H1 (cell line): ENCODE measurements at regions not wholly inside any gene's neighbourhood (a gene's known extent, or its start where the extent isn't known, plus 50 kb on each side); places are given as distances from the start of the nearest gene placed in this dataset.

Experiments
- CHD1 ChIP-seq: IDR thresholded peaks from 2 replicates; pipeline ENCODE4 v1.6.1; 2012; ENCODE audit warnings: low read depth, low read length, improper control_type of control experiment
- FOSL1 ChIP-seq: IDR thresholded peaks from 2 replicates; pipeline ENCODE4 v1.6.1; 2011; ENCODE audit warnings: mild to moderate bottlenecking, low read depth, low read length, moderate library complexity; ENCODE audit not compliant: insufficient read depth
- JUN ChIP-seq: IDR thresholded peaks from 2 replicates; pipeline ENCODE4 v1.6.1; 2011; ENCODE audit warnings: low read depth, mild to moderate bottlenecking, improper control_type of control experiment, low read length
- NRF1 ChIP-seq: IDR thresholded peaks from 2 replicates; pipeline ENCODE4 v1.6.1; 2011; ENCODE audit warnings: mild to moderate bottlenecking, low read depth, low read length, improper control_type of control experiment
- TF ChIP-seq, protein P1 (sequence below): fragments of 300-600 bp; sonication (generic); IDR thresholded peaks from 2 replicates; pipeline ENCODE4 v1.7.1; 2012; ENCODE audit warnings: low read length, moderate library complexity, mild to moderate bottlenecking, inconsistent platforms; ENCODE audit not compliant: insufficient replicate concordance
- TF ChIP-seq, protein P2 (sequence below): IDR thresholded peaks from 2 replicates; pipeline ENCODE4 v1.6.1; 2011; ENCODE audit warnings: low read length, improper control_type of control experiment

GRCh38 chr4:126227428-126227827, 912.7 kb downstream of the FAT4 start (continued):
- TF ChIP-seq, protein P1, sequence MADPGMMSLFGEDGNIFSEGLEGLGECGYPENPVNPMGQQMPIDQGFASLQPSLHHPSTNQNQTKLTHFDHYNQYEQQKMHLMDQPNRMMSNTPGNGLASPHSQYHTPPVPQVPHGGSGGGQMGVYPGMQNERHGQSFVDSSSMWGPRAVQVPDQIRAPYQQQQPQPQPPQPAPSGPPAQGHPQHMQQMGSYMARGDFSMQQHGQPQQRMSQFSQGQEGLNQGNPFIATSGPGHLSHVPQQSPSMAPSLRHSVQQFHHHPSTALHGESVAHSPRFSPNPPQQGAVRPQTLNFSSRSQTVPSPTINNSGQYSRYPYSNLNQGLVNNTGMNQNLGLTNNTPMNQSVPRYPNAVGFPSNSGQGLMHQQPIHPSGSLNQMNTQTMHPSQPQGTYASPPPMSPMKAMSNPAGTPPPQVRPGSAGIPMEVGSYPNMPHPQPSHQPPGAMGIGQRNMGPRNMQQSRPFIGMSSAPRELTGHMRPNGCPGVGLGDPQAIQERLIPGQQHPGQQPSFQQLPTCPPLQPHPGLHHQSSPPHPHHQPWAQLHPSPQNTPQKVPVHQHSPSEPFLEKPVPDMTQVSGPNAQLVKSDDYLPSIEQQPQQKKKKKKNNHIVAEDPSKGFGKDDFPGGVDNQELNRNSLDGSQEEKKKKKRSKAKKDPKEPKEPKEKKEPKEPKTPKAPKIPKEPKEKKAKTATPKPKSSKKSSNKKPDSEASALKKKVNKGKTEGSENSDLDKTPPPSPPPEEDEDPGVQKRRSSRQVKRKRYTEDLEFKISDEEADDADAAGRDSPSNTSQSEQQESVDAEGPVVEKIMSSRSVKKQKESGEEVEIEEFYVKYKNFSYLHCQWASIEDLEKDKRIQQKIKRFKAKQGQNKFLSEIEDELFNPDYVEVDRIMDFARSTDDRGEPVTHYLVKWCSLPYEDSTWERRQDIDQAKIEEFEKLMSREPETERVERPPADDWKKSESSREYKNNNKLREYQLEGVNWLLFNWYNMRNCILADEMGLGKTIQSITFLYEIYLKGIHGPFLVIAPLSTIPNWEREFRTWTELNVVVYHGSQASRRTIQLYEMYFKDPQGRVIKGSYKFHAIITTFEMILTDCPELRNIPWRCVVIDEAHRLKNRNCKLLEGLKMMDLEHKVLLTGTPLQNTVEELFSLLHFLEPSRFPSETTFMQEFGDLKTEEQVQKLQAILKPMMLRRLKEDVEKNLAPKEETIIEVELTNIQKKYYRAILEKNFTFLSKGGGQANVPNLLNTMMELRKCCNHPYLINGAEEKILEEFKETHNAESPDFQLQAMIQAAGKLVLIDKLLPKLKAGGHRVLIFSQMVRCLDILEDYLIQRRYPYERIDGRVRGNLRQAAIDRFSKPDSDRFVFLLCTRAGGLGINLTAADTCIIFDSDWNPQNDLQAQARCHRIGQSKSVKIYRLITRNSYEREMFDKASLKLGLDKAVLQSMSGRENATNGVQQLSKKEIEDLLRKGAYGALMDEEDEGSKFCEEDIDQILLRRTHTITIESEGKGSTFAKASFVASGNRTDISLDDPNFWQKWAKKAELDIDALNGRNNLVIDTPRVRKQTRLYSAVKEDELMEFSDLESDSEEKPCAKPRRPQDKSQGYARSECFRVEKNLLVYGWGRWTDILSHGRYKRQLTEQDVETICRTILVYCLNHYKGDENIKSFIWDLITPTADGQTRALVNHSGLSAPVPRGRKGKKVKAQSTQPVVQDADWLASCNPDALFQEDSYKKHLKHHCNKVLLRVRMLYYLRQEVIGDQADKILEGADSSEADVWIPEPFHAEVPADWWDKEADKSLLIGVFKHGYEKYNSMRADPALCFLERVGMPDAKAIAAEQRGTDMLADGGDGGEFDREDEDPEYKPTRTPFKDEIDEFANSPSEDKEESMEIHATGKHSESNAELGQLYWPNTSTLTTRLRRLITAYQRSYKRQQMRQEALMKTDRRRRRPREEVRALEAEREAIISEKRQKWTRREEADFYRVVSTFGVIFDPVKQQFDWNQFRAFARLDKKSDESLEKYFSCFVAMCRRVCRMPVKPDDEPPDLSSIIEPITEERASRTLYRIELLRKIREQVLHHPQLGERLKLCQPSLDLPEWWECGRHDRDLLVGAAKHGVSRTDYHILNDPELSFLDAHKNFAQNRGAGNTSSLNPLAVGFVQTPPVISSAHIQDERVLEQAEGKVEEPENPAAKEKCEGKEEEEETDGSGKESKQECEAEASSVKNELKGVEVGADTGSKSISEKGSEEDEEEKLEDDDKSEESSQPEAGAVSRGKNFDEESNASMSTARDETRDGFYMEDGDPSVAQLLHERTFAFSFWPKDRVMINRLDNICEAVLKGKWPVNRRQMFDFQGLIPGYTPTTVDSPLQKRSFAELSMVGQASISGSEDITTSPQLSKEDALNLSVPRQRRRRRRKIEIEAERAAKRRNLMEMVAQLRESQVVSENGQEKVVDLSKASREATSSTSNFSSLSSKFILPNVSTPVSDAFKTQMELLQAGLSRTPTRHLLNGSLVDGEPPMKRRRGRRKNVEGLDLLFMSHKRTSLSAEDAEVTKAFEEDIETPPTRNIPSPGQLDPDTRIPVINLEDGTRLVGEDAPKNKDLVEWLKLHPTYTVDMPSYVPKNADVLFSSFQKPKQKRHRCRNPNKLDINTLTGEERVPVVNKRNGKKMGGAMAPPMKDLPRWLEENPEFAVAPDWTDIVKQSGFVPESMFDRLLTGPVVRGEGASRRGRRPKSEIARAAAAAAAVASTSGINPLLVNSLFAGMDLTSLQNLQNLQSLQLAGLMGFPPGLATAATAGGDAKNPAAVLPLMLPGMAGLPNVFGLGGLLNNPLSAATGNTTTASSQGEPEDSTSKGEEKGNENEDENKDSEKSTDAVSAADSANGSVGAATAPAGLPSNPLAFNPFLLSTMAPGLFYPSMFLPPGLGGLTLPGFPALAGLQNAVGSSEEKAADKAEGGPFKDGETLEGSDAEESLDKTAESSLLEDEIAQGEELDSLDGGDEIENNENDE: no peak
- TF ChIP-seq JUN (no peak), CHD1 (no peak), NRF1 (no peak), FOSL1 (no peak)
- TF ChIP-seq, protein P2, sequence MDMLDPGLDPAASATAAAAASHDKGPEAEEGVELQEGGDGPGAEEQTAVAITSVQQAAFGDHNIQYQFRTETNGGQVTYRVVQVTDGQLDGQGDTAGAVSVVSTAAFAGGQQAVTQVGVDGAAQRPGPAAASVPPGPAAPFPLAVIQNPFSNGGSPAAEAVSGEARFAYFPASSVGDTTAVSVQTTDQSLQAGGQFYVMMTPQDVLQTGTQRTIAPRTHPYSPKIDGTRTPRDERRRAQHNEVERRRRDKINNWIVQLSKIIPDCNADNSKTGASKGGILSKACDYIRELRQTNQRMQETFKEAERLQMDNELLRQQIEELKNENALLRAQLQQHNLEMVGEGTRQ: no peak
- TF ChIP-seq, all 59 proteins: peak for 0
